H1 (cell line): ENCODE measurements at regions not wholly inside any gene's neighbourhood (a gene's known extent, or its start where the extent isn't known, plus 50 kb on each side); places are given as distances from the start of the nearest gene placed in this dataset.

Experiments used
- CTCF ChIA-PET: fragments of 300-600 bp; sonication (Branson Sonifier 250); formaldehyde crosslinking; loops from one replicate; lab custom pipeline; 2021; ENCODE audit not compliant: partially characterized antibody; lab: Charles Lee
- POLR2A ChIA-PET: fragments of 300-600 bp; sonication (Branson Sonifier 250); formaldehyde crosslinking; loops from one replicate; lab custom pipeline; 2021; ENCODE audit warnings: inconsistent platforms; ENCODE audit not compliant: partially characterized antibody; lab: Charles Lee
- DNase-seq, 2 experiments: peaks; one replicate each; pipeline versions ENCODE4 v3.0.0 to v3.0.0-alpha.2; 2010 to 2022; ENCODE audit warnings: low spot score in 2 of 2, low read depth in 1 of 2, mixed read lengths in 1 of 2
- FAIRE-seq: peaks from 2 replicates; lab custom pipeline; 2011; peaks lifted over from hg19 to GRCh38; lab: Jason Lieb, UNC
- H2AFZ ChIP-seq: 2 replicates; pipeline ENCODE4 v1.8.1; 2012; ENCODE audit warnings: low read length, inconsistent platforms
- H2AK5ac ChIP-seq: 2 replicates; pipeline ENCODE4 v1.6.1; 2013; ENCODE audit warnings: low read depth, low read length
- H2BK120ac ChIP-seq: replicated peaks from 2 replicates; pipeline ENCODE3; 2013; ENCODE audit warnings: low read depth, low read length, inconsistent platforms
- H2BK12ac ChIP-seq: 2 replicates; pipeline ENCODE4 v1.6.1; 2013; ENCODE audit warnings: low read depth, low read length
- H2BK15ac ChIP-seq: 2 replicates; pipeline ENCODE4 v1.6.1; 2013; ENCODE audit warnings: low read length
- H2BK20ac ChIP-seq: 2 replicates; pipeline ENCODE4 v1.6.1; 2013; ENCODE audit warnings: low read length
- H2BK5ac ChIP-seq: 2 replicates; pipeline ENCODE4 v1.6.1; 2013; ENCODE audit warnings: low read depth, low read length
- H3K14ac ChIP-seq: 2 replicates; pipeline ENCODE4 v1.6.1; 2013; ENCODE audit warnings: inconsistent platforms; ENCODE audit not compliant: insufficient read length
- H3K18ac ChIP-seq: 2 replicates; pipeline ENCODE4 v1.6.1; 2013; ENCODE audit warnings: low read length; ENCODE audit errors: extremely low read depth
- H3K23ac ChIP-seq: 2 replicates; pipeline ENCODE4 v1.6.1; 2013; ENCODE audit warnings: inconsistent platforms; ENCODE audit not compliant: insufficient read length
- H3K23me2 ChIP-seq: 2 replicates; pipeline ENCODE4 v1.6.1; 2013; ENCODE audit warnings: low read depth, low read length
- H3K27ac ChIP-seq: 2 replicates; pipeline ENCODE4 v1.6.1; 2011; ENCODE audit warnings: low read depth, low read length, inconsistent platforms
- H3K27me3 ChIP-seq, 4 experiments: replicated peaks in 1 of 4; 1 replicate in 1 of 4; 2 replicates in 3 of 4; pipeline versions ENCODE4 v1.6.1 to v1.8.1; 2011 to 2013; ENCODE audit warnings: low read length in 3 of 4, mild to moderate bottlenecking in 3 of 4, inconsistent platforms in 2 of 4, mixed read lengths in 2 of 4, moderate library complexity in 1 of 4; ENCODE audit not compliant: control insufficient read depth in 3 of 4, insufficient read depth in 3 of 4; ENCODE audit errors: extremely low read depth in 1 of 4
- H3K36me3 ChIP-seq, 4 experiments: 2 replicates each; pipeline versions ENCODE4 v1.6.1 to v1.8.1; 2011 to 2013; ENCODE audit warnings: mild to moderate bottlenecking in 4 of 4, low read length in 3 of 4, moderate library complexity in 2 of 4, control low read depth in 1 of 4, inconsistent platforms in 1 of 4; ENCODE audit not compliant: insufficient read depth in 4 of 4, control insufficient read depth in 2 of 4
- H3K4ac ChIP-seq: replicated peaks from 2 replicates; pipeline ENCODE3; 2013; ENCODE audit warnings: low read length, low read depth, mixed read lengths, inconsistent platforms; ENCODE audit not compliant: insufficient read length
- H3K4me1 ChIP-seq, 4 experiments: replicated peaks in 1 of 4; 1 replicate in 1 of 4; 2 replicates in 3 of 4; pipeline versions ENCODE4 v1.6.1 to v1.8.1; 2011 to 2013; ENCODE audit warnings: low read length in 3 of 4, inconsistent platforms in 2 of 4, mixed read lengths in 1 of 4; ENCODE audit not compliant: insufficient read depth in 4 of 4, control insufficient read depth in 3 of 4
- H3K4me2 ChIP-seq, 2 experiments: 2 replicates each; pipeline versions ENCODE4 v1.6.1 to v1.8.1; 2011 to 2013; ENCODE audit warnings: low read depth in 2 of 2, low read length in 2 of 2, control low read depth in 1 of 2, inconsistent platforms in 1 of 2, mild to moderate bottlenecking in 1 of 2; ENCODE audit not compliant: insufficient read depth in 1 of 2
- H3K4me3 ChIP-seq, 4 experiments: fragments of 200-600, 300-600 bp in 1 of 4; sonication (generic), shearing (Covaris generic), sonication (Bioruptor Twin) in 1 of 4; 2 replicates each; pipeline versions ENCODE4 v1.5.1 to v1.8.1; 2011 to 2016; ENCODE audit warnings: low read length in 4 of 4, low read depth in 3 of 4, control low read depth in 2 of 4, inconsistent platforms in 2 of 4, mild to moderate bottlenecking in 2 of 4, mixed read lengths in 1 of 4, moderate library complexity in 1 of 4; ENCODE audit not compliant: insufficient read depth in 2 of 4; ENCODE audit errors: extremely low read depth in 1 of 4
- H3K56ac ChIP-seq: replicated peaks from 2 replicates; pipeline ENCODE3; 2013; ENCODE audit warnings: low read depth, mild to moderate bottlenecking, mixed read lengths, low read length, inconsistent platforms; ENCODE audit not compliant: insufficient read length
- H3K79me1 ChIP-seq: 2 replicates; pipeline ENCODE4 v1.6.1; 2013; ENCODE audit warnings: low read depth, low read length, control low read depth
- H3K79me2 ChIP-seq, 2 experiments: 2 replicates each; pipeline versions ENCODE4 v1.6.1 to v1.8.1; 2012 to 2013; ENCODE audit warnings: low read length in 2 of 2, mild to moderate bottlenecking in 2 of 2, inconsistent platforms in 1 of 2; ENCODE audit not compliant: insufficient read depth in 2 of 2, control insufficient read depth in 1 of 2
- H3K9ac ChIP-seq, 4 experiments: replicated peaks in 1 of 4; 1 replicate in 1 of 4; 2 replicates in 3 of 4; pipeline versions ENCODE4 v1.6.1 to v1.8.1; 2011 to 2013; ENCODE audit warnings: low read depth in 3 of 4, low read length in 3 of 4, control low read depth in 2 of 4, mild to moderate bottlenecking in 2 of 4, moderate library complexity in 2 of 4, inconsistent platforms in 1 of 4; ENCODE audit errors: extremely low read depth in 1 of 4
- H3K9me3 ChIP-seq, 2 experiments: 2 replicates each; pipeline versions ENCODE4 v1.6.1 to v1.8.1; 2012 to 2013; ENCODE audit warnings: mild to moderate bottlenecking in 2 of 2, moderate library complexity in 2 of 2, control low read depth in 1 of 2, inconsistent platforms in 1 of 2, low read depth in 1 of 2, low read length in 1 of 2, mixed read lengths in 1 of 2; ENCODE audit not compliant: insufficient read depth in 2 of 2
- H4K20me1 ChIP-seq, 2 experiments: replicated peaks in 1 of 2; 2 replicates each; pipeline versions ENCODE3 to v1.8.1; 2011 to 2013; ENCODE audit warnings: inconsistent platforms in 2 of 2, low read length in 2 of 2, mild to moderate bottlenecking in 1 of 2; ENCODE audit not compliant: insufficient read depth in 2 of 2, control insufficient read depth in 1 of 2
- H4K5ac ChIP-seq: 2 replicates; pipeline ENCODE4 v1.6.1; 2013; ENCODE audit warnings: low read length, low read depth, mixed read lengths, inconsistent platforms; ENCODE audit not compliant: insufficient read length
- H4K8ac ChIP-seq: 2 replicates; pipeline ENCODE4 v1.8.0; 2013; ENCODE audit warnings: mild to moderate bottlenecking, moderate library complexity, low read length, inconsistent platforms; ENCODE audit not compliant: insufficient read depth; ENCODE audit errors: extremely low read depth
- H4K91ac ChIP-seq: replicated peaks from 2 replicates; pipeline ENCODE3; 2013; ENCODE audit warnings: low read length, mixed read lengths, inconsistent platforms; ENCODE audit not compliant: insufficient read length
- ASH2L ChIP-seq: fragments of 200-600, 300-600 bp; sonication (generic); IDR thresholded peaks from one replicate; pipeline ENCODE4 v1.7.1; 2017; ENCODE audit warnings: low read length
- BCL11A ChIP-seq, 2 experiments: IDR thresholded peaks; one replicate each; pipeline ENCODE4 v1.6.1; 2011; ENCODE audit warnings: low read depth in 2 of 2, low read length in 2 of 2, mild to moderate bottlenecking in 2 of 2
- JUND ChIP-seq: IDR thresholded peaks from 2 replicates; pipeline ENCODE4 v1.6.1; 2011; ENCODE audit warnings: mild to moderate bottlenecking, improper control_type of control experiment, low read length
- SUZ12 ChIP-seq: fragments of 200-600 bp; sonication (generic); IDR thresholded peaks from 2 replicates; pipeline ENCODE4 v1.6.1; 2012; ENCODE audit warnings: mild to moderate bottlenecking, inconsistent platforms, low read length, moderate library complexity, mixed read lengths
- WGBS, 2 experiments: shearing (Covaris generic) in 1 of 2; methylation state at CpG; one replicate each; pipeline versions ENCODE4 v1.1.6 to v1.1.7; 2013 to 2015; ENCODE audit warnings: low lambda C conversion rate in 2 of 2, mixed read lengths in 2 of 2, inconsistent platforms in 1 of 2, low coverage in 1 of 2, missing lambda C conversion rate in 1 of 2; ENCODE audit not compliant: insufficient replicate concordance in 2 of 2, insufficient coverage in 1 of 2, insufficient read length in 1 of 2; ENCODE audit errors: extremely low coverage in 1 of 2, missing lambda C conversion rate in 1 of 2; 5-methylcytosine and 5-hydroxymethylcytosine counted together

- no peaks in the 10 kb centered on the region for H3K23me2 ChIP-seq
- no peaks in the 10 kb centered on the region for H3K79me1 ChIP-seq
- no peak overlapping the region for H3K4ac ChIP-seq
- no peak overlapping the region for H3K18ac ChIP-seq
- no peaks in the 10 kb centered on the region for H3K27me3 ChIP-seq
- no peak overlapping the region for H4K91ac ChIP-seq
- H3K4me3 ChIP-seq: no peak overlapping the region
- DNase-seq (no peak), FAIRE-seq (no peak)
- no peaks in the 10 kb centered on the region for H4K20me1 ChIP-seq
- no peak overlapping the region for H4K5ac ChIP-seq
- H2BK12ac ChIP-seq: no peak overlapping the region
- no peak overlapping the region for H2AK5ac ChIP-seq
- no peak overlapping the region for H3K27ac ChIP-seq
- no peak overlapping the region for H4K8ac ChIP-seq
- H3K56ac ChIP-seq: no peak overlapping the region
- H3K4me2 ChIP-seq: no peak overlapping the region
- H2BK120ac ChIP-seq: no peak overlapping the region
- 92% methylated on average over 6 of the region's 6 CpGs; no CpG with 5 or more reads in 1 of the 2 experiments for WGBS, 2 experiments
- no peaks in the 10 kb centered on the region for H3K36me3 ChIP-seq
- no peak overlapping the region for H2BK5ac ChIP-seq
- H2AFZ ChIP-seq: no peak overlapping the region
- ChIA-PET POLR2A (no interaction called here), CTCF (interaction anchor here (1.4 to 1.8 kb wide), 3 partner anchors 12 to 49 kb away, joined by 4 to 6 read pairs (median 5); no protein-coding TSS in a partner anchor)
- H3K79me2 ChIP-seq: no peaks in the 10 kb centered on the region
- H3K4me1 ChIP-seq: no peaks in the 10 kb centered on the region
- H2BK15ac ChIP-seq: no peak overlapping the region
- H3K14ac ChIP-seq: no peak overlapping the region
- H2BK20ac ChIP-seq: no peak overlapping the region
- H3K9ac ChIP-seq: no peak overlapping the region
- no peak overlapping the region for H3K23ac ChIP-seq
- no peaks in the 10 kb centered on the region for H3K9me3 ChIP-seq
- no peak for TF ChIP-seq ASH2L
- no peak for TF ChIP-seq JUND
- TF ChIP-seq BCL11A (IDR thresholded peaks at IDR 0.05; ENCODE audit: low read depth in 2 of 2, low read length in 2 of 2): no peak
- TF ChIP-seq SUZ12: no peak
Measured at GRCh38 chr3:33932010-33932764, 133.8 kb downstream of the PDCD6IP start.
